ENCODE measurements at regions not wholly inside any gene's neighbourhood (a gene's known extent, or its start where the extent isn't known, plus 50 kb on each side); places are given as distances from the start of the nearest gene placed in this dataset.

DNA sequence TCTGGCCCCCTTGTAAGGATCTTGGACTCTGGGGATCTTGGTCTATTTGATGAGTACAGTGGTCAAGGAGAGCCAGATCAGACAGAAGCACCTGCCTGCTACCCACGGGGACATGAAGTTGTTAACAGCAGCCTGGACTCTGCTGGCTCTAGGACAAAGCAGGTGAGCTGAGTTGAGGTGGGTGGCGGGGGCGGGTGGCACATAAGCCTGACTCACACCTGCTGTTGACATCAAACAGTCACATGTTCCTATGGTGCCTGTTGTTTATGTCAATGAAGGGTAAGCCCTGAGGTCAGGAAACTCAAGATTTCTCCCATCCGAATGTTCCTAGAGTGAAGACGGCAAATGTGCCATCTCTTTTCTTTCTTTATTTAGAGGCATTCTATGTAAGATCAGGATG is 50.1 kb upstream of the CLNK start (continued):
- TF ChIP-seq, protein P1, sequence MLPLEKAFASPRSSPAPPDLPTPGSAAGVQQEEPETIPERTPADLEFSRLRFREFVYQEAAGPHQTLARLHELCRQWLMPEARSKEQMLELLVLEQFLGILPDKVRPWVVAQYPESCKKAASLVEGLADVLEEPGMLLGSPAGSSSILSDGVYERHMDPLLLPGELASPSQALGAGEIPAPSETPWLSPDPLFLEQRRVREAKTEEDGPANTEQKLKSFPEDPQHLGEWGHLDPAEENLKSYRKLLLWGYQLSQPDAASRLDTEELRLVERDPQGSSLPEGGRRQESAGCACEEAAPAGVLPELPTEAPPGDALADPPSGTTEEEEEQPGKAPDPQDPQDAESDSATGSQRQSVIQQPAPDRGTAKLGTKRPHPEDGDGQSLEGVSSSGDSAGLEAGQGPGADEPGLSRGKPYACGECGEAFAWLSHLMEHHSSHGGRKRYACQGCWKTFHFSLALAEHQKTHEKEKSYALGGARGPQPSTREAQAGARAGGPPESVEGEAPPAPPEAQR (CRISPR knock-in tag; IDR thresholded peaks at IDR 0.05): no peak
- no peak for TF ChIP-seq MXD4 (CRISPR knock-in tag; IDR thresholded peaks at IDR 0.05; ENCODE audit: borderline replicate concordance)
- TF ChIP-seq ELF4 (CRISPR knock-in tag; IDR thresholded peaks at IDR 0.05; ENCODE audit: low read depth): no peak
- TF ChIP-seq, protein P2, sequence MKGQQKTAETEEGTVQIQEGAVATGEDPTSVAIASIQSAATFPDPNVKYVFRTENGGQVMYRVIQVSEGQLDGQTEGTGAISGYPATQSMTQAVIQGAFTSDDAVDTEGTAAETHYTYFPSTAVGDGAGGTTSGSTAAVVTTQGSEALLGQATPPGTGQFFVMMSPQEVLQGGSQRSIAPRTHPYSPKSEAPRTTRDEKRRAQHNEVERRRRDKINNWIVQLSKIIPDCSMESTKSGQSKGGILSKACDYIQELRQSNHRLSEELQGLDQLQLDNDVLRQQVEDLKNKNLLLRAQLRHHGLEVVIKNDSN (CRISPR knock-in tag; IDR thresholded peaks at IDR 0.05): no peak
- no peak for TF ChIP-seq ZNF317 (CRISPR knock-in tag; IDR thresholded peaks at IDR 0.05; ENCODE audit: borderline replicate concordance, low read depth)
- no peak for TF ChIP-seq ZNF219 (CRISPR knock-in tag; IDR thresholded peaks at IDR 0.05; ENCODE audit: borderline replicate concordance)
- TF ChIP-seq, protein P3, sequence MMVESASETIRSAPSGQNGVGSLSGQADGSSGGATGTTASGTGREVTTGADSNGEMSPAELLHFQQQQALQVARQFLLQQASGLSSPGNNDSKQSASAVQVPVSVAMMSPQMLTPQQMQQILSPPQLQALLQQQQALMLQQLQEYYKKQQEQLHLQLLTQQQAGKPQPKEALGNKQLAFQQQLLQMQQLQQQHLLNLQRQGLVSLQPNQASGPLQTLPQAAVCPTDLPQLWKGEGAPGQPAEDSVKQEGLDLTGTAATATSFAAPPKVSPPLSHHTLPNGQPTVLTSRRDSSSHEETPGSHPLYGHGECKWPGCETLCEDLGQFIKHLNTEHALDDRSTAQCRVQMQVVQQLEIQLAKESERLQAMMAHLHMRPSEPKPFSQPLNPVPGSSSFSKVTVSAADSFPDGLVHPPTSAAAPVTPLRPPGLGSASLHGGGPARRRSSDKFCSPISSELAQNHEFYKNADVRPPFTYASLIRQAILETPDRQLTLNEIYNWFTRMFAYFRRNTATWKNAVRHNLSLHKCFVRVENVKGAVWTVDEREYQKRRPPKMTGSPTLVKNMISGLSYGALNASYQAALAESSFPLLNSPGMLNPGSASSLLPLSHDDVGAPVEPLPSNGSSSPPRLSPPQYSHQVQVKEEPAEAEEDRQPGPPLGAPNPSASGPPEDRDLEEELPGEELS (CRISPR knock-in tag; IDR thresholded peaks at IDR 0.05): no peak
